MM.1S (cell line): ENCODE measurements at regions not wholly inside any gene's neighbourhood (a gene's known extent, or its start where the extent isn't known, plus 50 kb on each side); places are given as distances from the start of the nearest gene placed in this dataset.

Experiments used
- DNase-seq: peaks from one replicate; pipeline ENCODE4 v3.0.0-alpha.2; 2015
- H2AFZ ChIP-seq: fragments of 300-600 bp; sonication (generic); 2 replicates; pipeline ENCODE4 v1.6.0; 2016; ENCODE audit warnings: antibody characterized with exemption, low read length
- H3F3A ChIP-seq: fragments of 300-600 bp; sonication (generic); 2 replicates; pipeline ENCODE4 v1.6.1; 2016; ENCODE audit warnings: mild to moderate bottlenecking, antibody characterized with exemption, low read length, moderate library complexity, mixed read lengths; ENCODE audit not compliant: insufficient read depth
- H3K27ac ChIP-seq: fragments of 300-600 bp; sonication (generic); 2 replicates; pipeline ENCODE4 v1.5.1; 2016; ENCODE audit warnings: mild to moderate bottlenecking, low read length
- H3K27me3 ChIP-seq: fragments of 300-600 bp; sonication (generic); replicated peaks from 2 replicates; pipeline ENCODE4 v1.6.0; 2016; ENCODE audit warnings: low read length; ENCODE audit not compliant: insufficient read depth
- H3K36me3 ChIP-seq: fragments of 300-600 bp; sonication (generic); replicated peaks from 2 replicates; pipeline ENCODE4 v1.6.1; 2016; ENCODE audit warnings: mild to moderate bottlenecking, low read length, mixed read lengths; ENCODE audit not compliant: insufficient read depth
- H3K4me1 ChIP-seq: fragments of 300-600 bp; sonication (generic); 2 replicates; pipeline ENCODE4 v1.6.1; 2016; ENCODE audit warnings: low read length, mixed read lengths
- H3K4me2 ChIP-seq: fragments of 300-600 bp; sonication (generic); 2 replicates; pipeline ENCODE4 v1.6.0; 2016; ENCODE audit warnings: low read depth, low read length
- H3K4me3 ChIP-seq: fragments of 300-600 bp; sonication (generic); 2 replicates; pipeline ENCODE4 v1.5.1; 2016; ENCODE audit warnings: low read length, mixed read lengths
- H3K79me2 ChIP-seq: fragments of 300-600 bp; sonication (generic); 2 replicates; pipeline ENCODE4 v1.6.1; 2016; ENCODE audit warnings: mixed run types, low read length, mixed read lengths
- H3K9ac ChIP-seq: fragments of 300-600 bp; sonication (generic); 2 replicates; pipeline ENCODE4 v1.6.1; 2016; ENCODE audit warnings: low read length, mixed read lengths
- H3K9me2 ChIP-seq: fragments of 300-600 bp; sonication (generic); replicated peaks from 2 replicates; pipeline ENCODE4 v1.6.1; 2016; ENCODE audit warnings: mild to moderate bottlenecking, low read length, mixed read lengths; ENCODE audit not compliant: insufficient read depth
- H3K9me3 ChIP-seq: fragments of 300-600 bp; sonication (generic); replicated peaks from 2 replicates; pipeline ENCODE4 v1.6.1; 2016; ENCODE audit warnings: mild to moderate bottlenecking, low read length, mixed read lengths; ENCODE audit not compliant: insufficient read depth
- H4K20me1 ChIP-seq: fragments of 300-600 bp; sonication (generic); 2 replicates; pipeline ENCODE4 v1.6.1; 2016; ENCODE audit warnings: mild to moderate bottlenecking, low read length, moderate library complexity, mixed read lengths; ENCODE audit not compliant: insufficient read depth
- CTCF ChIP-seq: fragments of 300-600 bp; sonication (generic); IDR thresholded peaks from 2 replicates; pipeline ENCODE4 v1.5.1; 2016; ENCODE audit warnings: antibody characterized with exemption, low read length, mixed read lengths
- EZH2 ChIP-seq: fragments of 300-600 bp; sonication (generic); optimal IDR thresholded peaks from 2 replicates; pipeline ENCODE3; 2017; ENCODE audit warnings: low read depth, mild to moderate bottlenecking, antibody characterized with exemption, low read length, mixed read lengths
- EZH2phosphoT487 ChIP-seq: fragments of 300-600 bp; sonication (generic); IDR thresholded peaks from 2 replicates; pipeline ENCODE4 v1.6.1; 2018; ENCODE audit warnings: antibody characterized with exemption, low read length

- no peak overlapping the region for H3K4me3 ChIP-seq
- no peaks in the 10 kb centered on the region for H3K9me2 ChIP-seq
- H2AFZ ChIP-seq: no peak overlapping the region
- H3K9ac ChIP-seq: no peak overlapping the region
- no peaks in the 10 kb centered on the region for H3K9me3 ChIP-seq
- no peak overlapping the region for H3K4me2 ChIP-seq
- no peaks in the 10 kb centered on the region for H3F3A ChIP-seq
- DNase-seq: no peak
- H3K4me1 ChIP-seq: no peaks in the 10 kb centered on the region
- no peaks in the 10 kb centered on the region for H3K27me3 ChIP-seq
- TF ChIP-seq CTCF (no peak), EZH2phosphoT487 (no peak), EZH2 (no peak)
- no peaks in the 10 kb centered on the region for H4K20me1 ChIP-seq
- H3K27ac ChIP-seq: no peak overlapping the region
- no peaks in the 10 kb centered on the region for H3K36me3 ChIP-seq
- no peaks in the 10 kb centered on the region for H3K79me2 ChIP-seq
Observed at GRCh38 chr15:26212109-26212508, 349.0 kb upstream of the ATP10A start.

- DNase-seq: no peak
- Histone ChIP-seq H3K79me2 (no peaks in the 10 kb centered on the region), H3K27me3 (no peaks in the 10 kb centered on the region), H3K9me2 (no peaks in the 10 kb centered on the region), H3K36me3 (no peaks in the 10 kb centered on the region), H2AFZ (no peak overlapping the region), H3K27ac (no peak overlapping the region), H3K4me2 (no peak overlapping the region), H4K20me1 (no peaks in the 10 kb centered on the region), H3K9me3 (no peaks in the 10 kb centered on the region), H3F3A (no peaks in the 10 kb centered on the region), H3K4me1 (no peaks in the 10 kb centered on the region), H3K4me3 (no peak overlapping the region), H3K9ac (no peak overlapping the region)
- TF ChIP-seq CTCF (no peak), EZH2 (no peak), EZH2phosphoT487 (no peak)
Observed at GRCh38 chr15:26210980-26211379, 347.9 kb upstream of the ATP10A start.

DNA sequence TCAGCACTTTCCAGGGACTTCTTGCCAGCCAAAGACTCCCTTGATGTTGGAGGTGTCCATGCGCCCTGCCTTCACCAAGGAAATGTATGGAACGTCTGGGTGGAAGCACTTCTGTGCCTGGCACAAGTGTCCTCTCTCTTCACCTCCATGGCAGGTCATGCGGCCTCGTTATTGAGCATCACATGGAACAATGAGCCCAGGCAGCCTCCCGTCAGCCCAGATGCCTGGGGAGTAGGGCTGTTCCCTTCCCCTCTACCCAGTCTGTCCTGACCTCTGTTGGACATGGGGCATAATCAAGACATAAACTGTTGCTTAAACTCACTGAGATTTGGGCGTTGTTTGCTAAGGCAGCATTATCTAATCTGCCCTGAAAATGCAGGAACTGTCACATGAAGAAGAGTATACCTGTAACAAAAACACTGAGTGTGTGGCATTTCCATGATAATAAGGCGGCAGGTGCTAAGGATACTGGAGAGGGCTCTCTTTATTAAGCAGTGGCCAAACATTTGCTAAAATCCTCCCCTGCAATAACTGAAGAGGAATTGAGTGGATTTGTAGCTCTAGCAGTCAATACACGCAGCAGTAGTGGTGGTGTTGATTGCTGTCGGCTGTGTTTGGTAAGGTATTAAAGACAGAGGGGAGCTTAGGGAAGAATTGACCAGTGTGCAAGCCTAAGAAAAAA, 338.2 kb upstream of the ATP10A start:
- H3K4me2 ChIP-seq: no peak overlapping the region
- no peaks in the 10 kb centered on the region for H3K9me3 ChIP-seq
- H4K20me1 ChIP-seq: no peaks in the 10 kb centered on the region
- H3F3A ChIP-seq: no peaks in the 10 kb centered on the region
- H3K9me2 ChIP-seq: no peaks in the 10 kb centered on the region
- no peaks in the 10 kb centered on the region for H3K27me3 ChIP-seq
- no peaks in the 10 kb centered on the region for H3K79me2 ChIP-seq
- no peak overlapping the region for H3K4me3 ChIP-seq
- no peak overlapping the region for H3K27ac ChIP-seq
- DNase-seq: no peak
- no peaks in the 10 kb centered on the region for H3K4me1 ChIP-seq
- H3K9ac ChIP-seq: no peak overlapping the region
- H2AFZ ChIP-seq: no peak overlapping the region
- H3K36me3 ChIP-seq: no peaks in the 10 kb centered on the region
- TF ChIP-seq EZH2 (no peak), CTCF (no peak), EZH2phosphoT487 (no peak)
